GM13977 (cell line): ENCODE measurements at regions not wholly inside any gene's neighbourhood (a gene's known extent, or its start where the extent isn't known, plus 50 kb on each side); places are given as distances from the start of the nearest gene placed in this dataset.

Experiments used
- DNase-seq: peaks from one replicate; pipeline ENCODE4 v3.0.0; 2012; ENCODE audit warnings: low spot score
- CTCF ChIP-seq: IDR thresholded peaks from 2 replicates; pipeline ENCODE4 v1.5.1; 2012; ENCODE audit warnings: mild to moderate bottlenecking, control low read depth; ENCODE audit not compliant: insufficient read depth; ENCODE audit errors: extremely low read depth, missing control alignments
- in situ Hi-C: fragments of 300-500 bp; cut with MboI; formaldehyde crosslinking; loops from one replicate; pipeline ENCODE4 v1.12.0; 2022; ENCODE audit warnings: low sequenced_read_pairs, low pct_unique_long_range_greater_than_20kb, mixed read lengths, inconsistent platforms; ENCODE audit not compliant: unreplicated experiment

- DNase-seq, result no peak
- TF ChIP-seq CTCF, result no peak
- in situ Hi-C loops, result no loop called here
Observed at GRCh38 chr2:71781695-71782228, 328.4 kb downstream of the DYSF start.

- no peak for TF ChIP-seq CTCF
- in situ Hi-C loops, result no loop called here
- DNase-seq, result no peak
Observed at GRCh38 chr2:71780162-71780561, 326.8 kb downstream of the DYSF start.

- no peak for TF ChIP-seq CTCF
- DNase-seq, result no peak
- in situ Hi-C loops, result no loop called here
Observed at GRCh38 chr2:71779774-71780105, 326.4 kb downstream of the DYSF start.

GRCh38 chr2:71778936-71779773 lies 325.8 kb downstream of the DYSF start:
- DNase-seq, result no peak
- no peak for TF ChIP-seq CTCF
- in situ Hi-C loops, result no loop called here

GRCh38 chr2:71778514-71778913 lies 325.2 kb downstream of the DYSF start:
- no peak for DNase-seq
- in situ Hi-C loops, result no loop called here
- no peak for TF ChIP-seq CTCF

- in situ Hi-C loops, result no loop called here
- no peak for TF ChIP-seq CTCF
- DNase-seq, result no peak
Observed at GRCh38 chr2:71777946-71778345, 324.6 kb downstream of the DYSF start.
